Ovary (tissue), 7 donors: ENCODE measurements at regions not wholly inside any gene's neighbourhood (a gene's known extent, or its start where the extent isn't known, plus 50 kb on each side); places are given as distances from the start of the nearest gene placed in this dataset.

Experiments
- DNase-seq, 5 donors: peaks; one replicate each; pipeline ENCODE4 v3.0.0-alpha.2; 2019 to 2020
- H3K27ac ChIP-seq, 2 donors: fragments of 200-600 bp; one replicate each; pipeline versions ENCODE4 v1.5.1 to v1.8.0; 2019 to 2022
- H3K27me3 ChIP-seq: fragments of 200-600 bp; one replicate; pipeline ENCODE4 v1.8.0; 2022
- H3K36me3 ChIP-seq: fragments of 200-600 bp; sonication (generic); one replicate; pipeline ENCODE4 v1.5.1; 2019
- H3K4me1 ChIP-seq: one replicate; pipeline ENCODE4 v1.8.1; 2013; ENCODE audit warnings: mild to moderate bottlenecking, moderate library complexity; ENCODE audit not compliant: insufficient read depth
- H3K4me3 ChIP-seq: fragments of 200-600 bp; sonication (generic); one replicate; pipeline ENCODE4 v1.5.1; 2017
- H3K9me3 ChIP-seq, 2 donors: fragments of 200-600 bp in 1 of 2; sonication (generic) in 1 of 2; one replicate each; pipeline versions ENCODE4 v1.5.1 to v1.8.1; 2013 to 2019; ENCODE audit warnings: mild to moderate bottlenecking in 1 of 2, moderate library complexity in 1 of 2
- EP300 ChIP-seq: sonication (generic); formaldehyde crosslinking; IDR thresholded peaks from one replicate; pipeline ENCODE4 v1.6.1; 2017; ENCODE audit warnings: antibody characterized with exemption
- POLR2A ChIP-seq: fragments of 450-650 bp; IDR thresholded peaks from one replicate; pipeline ENCODE4 v1.6.1; 2017; ENCODE audit warnings: antibody characterized with exemption, mild to moderate bottlenecking, moderate library complexity
- whole genome bisulfite sequencing, 3 donors: extraction: QIAGEN DNeasy Blood & Tissue Kit in 1 of 3; methylation state at CpG; one replicate each; pipeline versions ENCODE4 v1.1.5 to v1.1.7; 2013 to 2017; 5-methylcytosine and 5-hydroxymethylcytosine counted together
- intact Hi-C, 4 donors: fragments of 100-400 bp; cut with DNase I; formaldehyde crosslinking; loops; one replicate each; pipeline versions ENCODE4 v1.11.0 to v1.15.1; 2022 to 2023
- TF ChIP-seq, protein P1 (sequence below), 3 donors: fragments of 450-650 bp in 2 of 3; fragments of 200-600 bp in 1 of 3; IDR thresholded peaks; one replicate each; pipeline versions ENCODE4 v1.5.1 to v1.8.0; 2016 to 2022; ENCODE audit warnings: antibody characterized with exemption in 3 of 3, mild to moderate bottlenecking in 1 of 3
- donor health status: DM: no; HTN: no; CAD: no; lungs with moderate emphysema.
- donor health status: DM: no; HTN: no; CAD: no.
- donor health status: Bipolar disorder and iron deficiency.
- donor health status: DM: no; HTN: no; CAD: no.
- donor health status: DM: yes; HTN: yes; CAD: no.

DNA sequence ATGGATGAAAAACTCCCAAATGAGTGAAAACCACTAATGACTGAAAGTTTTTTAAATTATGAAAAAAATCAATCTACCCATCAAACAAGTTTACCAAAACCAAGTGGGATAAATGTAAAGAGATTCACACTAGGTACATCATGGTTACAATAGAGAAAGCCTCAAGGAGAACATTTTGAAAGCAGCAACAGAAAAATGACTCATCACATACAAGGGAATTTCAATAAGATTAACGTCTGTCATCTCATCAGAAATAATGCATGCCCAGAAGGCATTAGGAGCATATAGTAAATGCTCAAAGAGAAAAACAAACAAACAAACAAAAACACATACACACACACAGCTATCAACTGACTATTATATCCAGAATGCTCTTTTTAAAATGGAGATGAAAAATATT, 261.8 kb upstream of the KIF2B start:
- no peaks in the 10 kb centered on the region for H3K27me3 ChIP-seq
- 0 to 72% (median 49%) methylated on average over 1 of the region's 1 CpG for WGBS, 3 donors
- no peak overlapping the region for H3K4me3 ChIP-seq
- no peaks in the 10 kb centered on the region for H3K4me1 ChIP-seq
- intact Hi-C loops: no loop called here
- H3K36me3 ChIP-seq: no peaks in the 10 kb centered on the region
- H3K27ac ChIP-seq: no peak overlapping the region
- H3K9me3 ChIP-seq: no peaks in the 10 kb centered on the region
- no peak for DNase-seq
- TF ChIP-seq, protein P1, sequence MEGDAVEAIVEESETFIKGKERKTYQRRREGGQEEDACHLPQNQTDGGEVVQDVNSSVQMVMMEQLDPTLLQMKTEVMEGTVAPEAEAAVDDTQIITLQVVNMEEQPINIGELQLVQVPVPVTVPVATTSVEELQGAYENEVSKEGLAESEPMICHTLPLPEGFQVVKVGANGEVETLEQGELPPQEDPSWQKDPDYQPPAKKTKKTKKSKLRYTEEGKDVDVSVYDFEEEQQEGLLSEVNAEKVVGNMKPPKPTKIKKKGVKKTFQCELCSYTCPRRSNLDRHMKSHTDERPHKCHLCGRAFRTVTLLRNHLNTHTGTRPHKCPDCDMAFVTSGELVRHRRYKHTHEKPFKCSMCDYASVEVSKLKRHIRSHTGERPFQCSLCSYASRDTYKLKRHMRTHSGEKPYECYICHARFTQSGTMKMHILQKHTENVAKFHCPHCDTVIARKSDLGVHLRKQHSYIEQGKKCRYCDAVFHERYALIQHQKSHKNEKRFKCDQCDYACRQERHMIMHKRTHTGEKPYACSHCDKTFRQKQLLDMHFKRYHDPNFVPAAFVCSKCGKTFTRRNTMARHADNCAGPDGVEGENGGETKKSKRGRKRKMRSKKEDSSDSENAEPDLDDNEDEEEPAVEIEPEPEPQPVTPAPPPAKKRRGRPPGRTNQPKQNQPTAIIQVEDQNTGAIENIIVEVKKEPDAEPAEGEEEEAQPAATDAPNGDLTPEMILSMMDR (IDR thresholded peaks at IDR 0.05): no peak
- TF ChIP-seq EP300 (no peak), POLR2A (no peak)

DNA sequence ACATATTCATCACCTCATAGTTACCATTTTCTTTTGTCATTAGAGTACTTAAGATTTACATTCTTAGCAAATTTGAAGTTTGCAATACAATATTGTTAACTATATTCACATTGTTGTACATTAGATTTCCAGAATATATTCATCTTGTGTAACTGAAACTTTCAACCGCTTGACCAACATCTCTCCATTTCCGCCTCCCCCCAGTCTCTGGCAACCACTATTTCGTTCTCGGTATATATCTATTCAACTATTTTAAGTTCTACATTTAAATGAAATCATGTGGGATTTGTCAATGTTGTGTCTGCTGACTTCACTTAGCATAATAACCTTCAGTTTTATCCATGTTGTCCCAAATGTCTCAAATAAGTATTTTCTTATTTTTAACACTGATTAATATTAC, 274.5 kb upstream of the KIF2B start:
- no peaks in the 10 kb centered on the region for H3K4me1 ChIP-seq
- TF ChIP-seq POLR2A: no peak
- TF ChIP-seq EP300: no peak
- TF ChIP-seq, protein P1 (IDR thresholded peaks at IDR 0.05): no peak
- intact Hi-C loops: no loop called here
- H3K9me3 ChIP-seq: no peaks in the 10 kb centered on the region
- H3K27ac ChIP-seq: no peak overlapping the region
- WGBS, 3 donors: 87 to 90% (median 90%) methylated on average over 4 of the region's 4 CpGs
- H3K4me3 ChIP-seq: no peak overlapping the region
- no peaks in the 10 kb centered on the region for H3K36me3 ChIP-seq
- DNase-seq: no peak
- H3K27me3 ChIP-seq: no peaks in the 10 kb centered on the region

DNA sequence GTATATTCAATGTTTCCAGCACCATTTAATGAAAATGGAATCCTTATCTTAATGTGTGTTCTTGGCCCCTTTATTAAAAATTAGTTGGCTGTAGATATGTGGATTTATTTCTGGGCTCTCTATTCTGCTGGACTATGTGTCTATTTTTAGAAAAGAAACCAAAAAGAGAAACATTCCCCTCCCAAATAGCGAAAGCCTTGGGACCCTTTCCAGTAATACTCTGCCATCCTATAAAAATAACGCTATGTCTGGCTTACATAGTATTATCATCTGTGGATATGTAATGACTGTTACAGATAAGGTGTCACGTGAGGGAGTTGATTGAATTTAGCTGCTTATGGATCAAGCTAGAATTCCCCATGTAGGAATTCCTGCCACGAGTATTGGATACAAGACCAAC, 279.3 kb upstream of the KIF2B start:
- 2 to 5% (median 4%) methylated on average over 4 of the region's 4 CpGs for WGBS, 3 donors
- TF ChIP-seq, protein P1 (IDR thresholded peaks at IDR 0.05): no peak
- TF ChIP-seq EP300 (no peak), POLR2A (no peak)
- DNase-seq: no peak
- Histone ChIP-seq H3K4me3 (no peak overlapping the region), H3K27ac (no peak overlapping the region), H3K36me3 (no peaks in the 10 kb centered on the region), H3K9me3 (no peaks in the 10 kb centered on the region), H3K27me3 (no peaks in the 10 kb centered on the region), H3K4me1 (no peaks in the 10 kb centered on the region)
- intact Hi-C loops: no loop called here

- Histone ChIP-seq H3K9me3 (no peaks in the 10 kb centered on the region), H3K27ac (no peak overlapping the region), H3K36me3 (no peaks in the 10 kb centered on the region), H3K4me3 (no peak overlapping the region), H3K4me1 (no peaks in the 10 kb centered on the region), H3K27me3 (no peaks in the 10 kb centered on the region)
- intact Hi-C loops: no loop called here
- WGBS, 3 donors: 83 to 92% (median 88%) methylated on average over 2 of the region's 2 CpGs
- no peak for DNase-seq
- TF ChIP-seq EP300 (no peak), POLR2A (no peak)
- TF ChIP-seq, protein P1 (IDR thresholded peaks at IDR 0.05): no peak
These were observed 284.6 kb upstream of the KIF2B start for GRCh38 chr17:53538129-53538617.

GRCh38 chr17:53527473-53527872, 295.3 kb upstream of the KIF2B start:
- TF ChIP-seq, protein P1 (IDR thresholded peaks at IDR 0.05): no peak
- no peak for TF ChIP-seq EP300
- no peak for TF ChIP-seq POLR2A

More at GRCh38 chr17:53527473-53527872, 295.3 kb upstream of the KIF2B start:
- Histone ChIP-seq H3K9me3 (no peaks in the 10 kb centered on the region), H3K27me3 (no peaks in the 10 kb centered on the region), H3K4me1 (no peaks in the 10 kb centered on the region), H3K36me3 (no peaks in the 10 kb centered on the region), H3K4me3 (no peak overlapping the region), H3K27ac (no peak overlapping the region)
- intact Hi-C loops: no loop called here
- DNase-seq: no peak
